CD4-positive, alpha-beta T cell treated with Interleukin-15 for 1 hour (primary cell): ENCODE measurements at regions not wholly inside any gene's neighbourhood (a gene's known extent, or its start where the extent isn't known, plus 50 kb on each side); places are given as distances from the start of the nearest gene placed in this dataset.
A peak's percentile ranks its signal among the peaks of the same experiment; 100 is the strongest.
"Not testable (repeated sequence)": the region's sequence is repeated elsewhere in the genome, so short reads cannot be mapped to it uniquely, and the experiment has no call there.

Source experiments
- DNase-seq: peaks from one replicate; pipeline ENCODE4 v3.0.0-alpha.2; 2020

DNA sequence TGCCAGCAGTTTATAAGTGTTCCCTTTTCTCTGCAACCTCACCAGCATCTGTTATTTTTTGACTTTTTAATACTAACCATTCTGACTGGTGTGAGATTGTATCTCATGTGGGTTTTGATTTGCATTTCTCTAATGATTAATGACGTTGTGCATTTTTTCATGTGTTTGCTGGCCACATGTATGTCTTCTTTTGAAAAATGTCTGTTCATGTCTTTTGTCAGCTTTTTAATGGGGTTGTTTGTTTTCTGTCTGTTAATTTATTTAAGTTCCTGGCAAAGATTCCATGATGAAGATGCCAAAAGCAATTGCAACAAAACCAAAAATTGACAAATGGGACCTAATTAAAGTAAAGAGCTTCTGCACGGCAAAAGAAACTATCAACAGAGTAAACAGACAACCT is 137.2 kb upstream of the JCAD start:
- not testable (repeated sequence) for DNase-seq

DNA sequence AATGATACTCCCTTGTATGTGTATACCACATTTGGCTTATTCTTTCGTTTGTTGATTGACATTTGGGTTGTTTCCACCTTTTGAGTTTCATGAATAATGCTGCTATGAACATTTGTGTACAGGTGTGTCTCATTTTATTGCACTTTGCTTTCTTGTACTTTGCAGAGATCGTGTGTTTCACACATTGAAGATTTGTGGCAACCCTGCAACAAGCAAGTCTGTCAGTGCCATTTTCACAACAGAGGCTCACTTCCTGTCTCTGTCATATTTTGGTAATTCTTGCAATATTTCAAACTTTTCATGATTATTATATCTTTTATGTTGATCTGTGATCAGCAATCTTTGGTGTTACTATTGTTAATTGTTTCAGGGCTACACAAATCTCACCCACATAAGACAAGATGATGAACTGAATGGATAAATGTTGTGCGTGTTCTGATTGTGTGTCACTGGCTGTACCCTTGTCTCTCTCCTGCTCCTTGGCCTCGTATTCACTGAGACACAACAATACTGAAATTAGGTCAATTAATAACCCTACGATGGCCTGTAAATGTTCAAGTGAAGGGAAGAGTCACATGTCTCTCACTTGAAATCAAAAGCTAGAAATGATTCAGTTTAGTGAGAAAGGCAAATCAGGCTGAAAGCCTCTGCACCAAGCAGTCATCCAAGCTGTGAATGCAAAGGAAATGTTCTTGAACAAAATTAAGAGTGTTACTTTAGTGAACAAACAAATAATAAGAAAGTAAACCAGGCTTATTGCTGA is 133.6 kb upstream of the JCAD start:
- no peak for DNase-seq

- DNase-seq: peak; percentile 24
These were observed 131.5 kb upstream of the JCAD start for GRCh38 chr10:30190577-30191552.

- no peak for DNase-seq
These were observed 129.8 kb upstream of the JCAD start for GRCh38 chr10:30189238-30189580.

DNA sequence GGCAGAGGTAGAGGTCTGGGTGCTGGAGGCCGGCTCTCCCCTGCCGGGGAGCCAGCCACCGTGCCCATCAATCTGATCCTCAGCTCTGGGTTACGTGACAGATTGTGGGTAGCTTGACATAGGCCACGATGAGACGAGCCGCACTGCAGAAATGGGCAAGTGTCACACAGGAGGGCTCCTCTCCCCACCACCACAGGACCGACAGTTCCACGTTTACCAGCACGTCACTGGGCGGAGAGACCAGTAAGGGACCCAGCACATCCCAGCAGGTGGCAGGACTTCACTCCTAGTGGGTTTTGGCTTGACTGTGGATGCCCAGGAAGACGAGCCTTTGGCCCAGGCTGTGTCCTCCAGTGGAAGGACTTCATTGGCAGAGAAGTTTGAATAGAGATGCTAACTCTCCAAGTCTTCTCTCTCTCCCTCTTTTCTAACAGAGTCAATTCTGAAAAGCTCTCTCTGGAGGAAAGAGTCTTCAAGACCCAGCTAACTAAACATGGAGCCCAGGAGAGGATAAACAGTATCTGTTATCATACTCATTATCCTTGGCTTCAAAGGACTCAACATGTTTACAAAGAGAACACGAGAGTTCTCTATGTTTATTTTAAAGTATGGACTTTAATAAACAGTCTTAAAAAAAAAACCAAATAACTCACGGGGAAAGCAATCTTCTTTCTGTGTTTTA is 129.3 kb upstream of the JCAD start:
- no peak for DNase-seq

DNA sequence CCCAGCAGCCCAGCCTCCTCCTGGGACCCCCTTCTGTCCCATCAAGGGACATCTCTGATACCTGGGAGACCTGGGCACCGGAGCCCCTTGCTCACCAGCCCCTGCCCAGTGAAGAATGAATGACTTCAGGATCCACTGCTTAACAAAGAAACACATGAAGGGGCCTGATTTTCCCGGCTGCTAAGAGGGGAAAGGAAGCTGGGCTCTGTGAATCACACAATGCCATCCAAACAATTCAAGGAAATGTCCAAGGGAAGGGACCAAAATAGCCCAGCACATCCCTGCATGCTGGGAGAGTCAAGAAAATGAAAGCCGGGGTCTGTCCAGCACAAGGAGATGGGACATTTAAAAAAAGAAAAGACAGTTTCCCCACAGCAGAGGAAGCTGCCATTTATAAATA is 128.7 kb upstream of the JCAD start:
- DNase-seq: no peak

DNA sequence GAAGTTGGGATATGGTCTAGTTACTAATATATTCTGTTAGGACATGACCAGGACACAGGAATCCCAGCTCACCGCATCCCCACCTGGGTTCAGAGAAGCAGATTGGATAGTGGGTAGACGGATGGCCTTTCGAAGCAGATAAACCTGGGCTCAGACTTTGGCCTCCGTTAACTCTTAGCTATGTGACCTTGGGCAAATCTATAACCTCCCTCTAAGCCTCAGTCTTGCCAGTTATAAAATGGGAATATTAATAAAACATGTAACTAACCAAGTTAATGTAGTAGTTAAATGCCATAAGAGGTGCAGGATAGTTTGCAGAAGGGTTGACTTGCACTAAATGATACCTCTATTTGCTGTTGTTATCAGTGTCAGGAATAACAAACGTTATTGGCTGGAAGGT is 127.6 kb upstream of the JCAD start:
- DNase-seq: no peak

DNA sequence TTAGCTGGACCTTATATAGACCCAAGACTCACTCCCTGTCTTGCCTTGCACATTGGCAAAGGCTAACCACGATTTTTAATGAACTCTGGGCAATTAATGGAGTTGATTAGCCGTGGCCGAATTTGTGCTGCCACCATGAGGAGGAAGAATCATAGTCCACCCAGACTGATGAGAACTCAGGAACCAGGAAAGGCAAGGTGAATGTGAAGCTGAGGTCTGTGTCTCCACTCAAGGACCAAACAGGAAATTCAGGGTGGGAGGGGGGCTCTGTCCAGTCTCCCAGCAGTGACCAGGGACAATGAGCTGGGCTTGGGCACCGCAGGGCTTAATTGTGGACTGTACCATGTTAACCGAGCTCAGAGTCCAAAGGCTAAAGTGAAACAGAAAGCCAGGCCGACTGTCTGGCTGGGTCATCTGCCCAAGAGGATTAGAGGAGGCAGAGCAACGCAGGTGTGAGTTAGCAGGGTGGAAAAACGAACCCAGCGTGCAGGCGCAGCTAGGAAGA is 127.0 kb upstream of the JCAD start:
- DNase-seq: no peak

GRCh38 chr10:30185916-30186315 is 126.5 kb upstream of the JCAD start:
- no peak for DNase-seq

GRCh38 chr10:30185341-30185740 is 126.0 kb upstream of the JCAD start:
- DNase-seq: no peak

DNA sequence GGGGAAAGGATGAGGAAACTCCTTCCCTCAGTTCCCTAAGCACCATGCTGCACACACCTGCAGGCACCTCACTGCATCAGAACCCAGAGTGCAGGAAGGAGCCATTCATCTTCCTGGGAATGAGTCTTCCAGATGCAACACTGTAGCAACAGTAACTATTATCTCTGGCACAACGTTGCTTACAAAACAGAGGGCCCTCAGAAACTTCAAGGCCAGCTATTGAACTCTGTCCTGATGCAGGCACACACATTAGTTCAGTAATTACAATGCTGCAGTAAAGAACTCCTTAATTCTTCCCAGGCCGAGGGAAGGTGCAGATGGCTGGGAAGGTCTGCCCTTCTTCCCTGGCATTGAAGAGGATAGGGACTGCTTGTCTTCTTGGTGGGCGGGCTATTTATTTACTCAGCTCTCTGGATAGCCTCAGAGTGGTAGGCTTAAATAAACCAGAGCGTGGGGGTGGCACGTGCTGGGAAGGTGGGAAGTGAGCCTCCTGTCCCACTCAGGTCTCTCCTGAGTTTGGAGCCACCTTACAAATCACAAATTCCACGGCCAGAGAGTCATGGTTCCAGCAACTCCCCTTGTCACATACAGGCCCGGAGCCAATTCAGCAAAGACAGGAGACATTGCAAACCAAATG is 125.1 kb upstream of the JCAD start:
- DNase-seq: no peak

DNA sequence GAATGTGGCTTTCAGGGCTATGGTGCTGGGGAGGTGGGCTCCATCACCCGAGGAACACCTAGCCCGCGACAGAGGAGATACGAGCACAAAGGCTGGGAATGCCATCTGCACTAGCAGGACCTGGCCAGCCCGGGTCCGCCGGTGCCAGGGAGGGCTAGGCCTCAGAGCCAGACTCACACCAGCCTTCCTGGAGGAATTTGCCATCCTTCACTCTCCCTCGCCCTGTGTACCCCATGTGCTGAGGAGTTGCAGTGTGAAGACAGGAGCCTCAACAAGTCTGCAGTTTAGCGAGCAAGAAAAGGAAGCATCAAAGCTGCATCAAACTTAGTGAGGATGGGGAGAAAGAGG is 123.6 kb upstream of the JCAD start:
- no peak for DNase-seq

- no peak for DNase-seq
These were observed 123.0 kb upstream of the JCAD start for GRCh38 chr10:30182191-30183054.

- DNase-seq: no peak
These were observed 119.1 kb upstream of the JCAD start for GRCh38 chr10:30178356-30178964.

GRCh38 chr10:30176776-30177533 is 117.6 kb upstream of the JCAD start:
- no peak for DNase-seq

- no peak for DNase-seq
These were observed 116.8 kb upstream of the JCAD start for GRCh38 chr10:30176182-30176581.

DNA sequence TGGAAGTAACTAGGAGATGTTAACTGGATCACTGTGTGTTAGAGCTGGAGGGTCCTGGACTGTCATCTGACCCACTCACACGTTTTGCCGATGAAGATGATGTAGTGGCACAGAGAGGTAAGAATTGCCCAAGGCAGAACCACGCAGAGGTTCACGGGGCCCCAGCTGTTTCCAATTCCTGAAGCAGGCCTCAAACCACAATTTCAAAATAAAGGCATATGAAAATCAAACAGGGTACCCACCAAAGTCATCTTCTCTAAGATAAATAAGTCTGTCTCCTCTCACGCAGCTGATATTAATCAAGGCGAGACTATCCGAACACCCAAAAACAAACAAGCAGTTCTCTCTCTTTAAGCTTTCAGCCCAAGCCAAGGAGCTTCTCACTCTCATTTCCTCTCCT is 113.3 kb upstream of the JCAD start:
- DNase-seq: no peak

DNA sequence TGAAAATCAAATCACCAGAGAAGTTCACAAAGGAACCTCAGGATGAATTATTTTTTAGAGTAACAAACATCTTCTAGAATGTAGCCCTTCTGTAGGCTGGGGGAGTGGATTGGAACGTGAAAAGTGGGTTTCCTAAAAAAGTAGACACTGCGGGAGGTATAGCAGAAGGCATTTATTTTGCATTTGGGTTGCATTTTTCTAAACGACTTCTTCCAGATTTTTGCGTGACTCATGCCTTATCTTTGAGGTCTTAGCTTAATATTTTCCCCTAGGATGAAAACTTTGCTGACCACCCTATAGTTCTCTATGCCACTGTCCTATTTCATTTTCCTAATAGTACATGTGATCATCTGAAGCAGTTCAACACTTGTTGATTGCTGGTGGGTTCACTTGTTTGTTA is 112.7 kb upstream of the JCAD start:
- no peak for DNase-seq

DNA sequence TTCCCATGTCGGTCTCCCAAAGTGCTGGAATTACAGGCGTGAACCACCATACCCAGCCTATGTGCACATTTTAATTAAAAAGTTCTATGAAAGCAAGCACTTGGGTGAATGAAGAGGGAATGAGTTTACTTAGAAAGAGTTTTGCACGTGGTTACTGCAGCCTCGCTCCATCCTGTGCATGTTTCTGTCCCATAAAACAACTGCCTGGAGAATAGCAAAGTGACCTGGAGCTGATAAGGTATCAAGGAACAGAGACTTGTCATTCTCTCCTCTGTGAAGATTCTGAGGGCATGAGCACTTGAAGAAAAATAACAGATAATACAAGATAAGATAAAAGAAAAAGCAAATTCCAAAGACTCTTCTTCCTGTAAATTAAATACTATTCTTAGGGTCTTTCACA is 112.2 kb upstream of the JCAD start:
- no peak for DNase-seq

DNA sequence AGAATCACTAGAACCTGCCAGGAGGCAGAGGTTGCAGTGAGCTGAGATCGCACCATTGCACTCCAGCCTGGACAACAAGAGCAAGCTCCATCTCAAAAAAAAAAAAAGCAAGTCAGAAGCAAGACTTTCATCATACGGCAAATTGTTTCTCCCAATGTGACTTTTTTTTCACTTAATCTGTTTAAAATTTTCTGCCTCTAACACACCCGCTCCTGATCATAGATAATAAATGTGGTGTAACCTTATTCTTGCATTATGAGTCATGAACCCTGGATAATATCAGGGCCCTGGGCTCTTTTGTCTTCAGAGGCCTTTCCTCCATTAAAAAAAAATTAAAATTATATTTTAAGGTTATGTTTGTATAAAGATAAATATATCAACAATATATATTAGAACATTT is 111.4 kb upstream of the JCAD start:
- DNase-seq: no peak

DNA sequence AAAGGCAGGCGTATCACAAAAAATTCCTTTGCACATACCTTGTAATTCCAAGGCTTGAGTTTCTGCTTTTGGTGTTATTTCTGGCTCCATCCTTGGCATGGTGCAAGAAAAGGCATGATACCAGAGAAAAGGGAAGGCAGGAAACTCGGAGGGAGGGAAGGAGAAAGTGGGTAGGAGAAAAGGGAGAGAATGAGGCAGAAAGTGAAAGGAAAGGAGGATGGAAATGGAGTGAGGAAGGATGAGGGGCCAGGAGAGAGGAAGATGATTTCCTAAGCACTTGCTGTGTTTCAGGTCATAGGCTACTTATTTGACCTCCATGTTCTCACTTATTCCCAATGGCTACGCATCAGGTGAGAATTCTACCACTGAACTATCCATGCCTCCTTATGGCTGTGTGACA is 110.8 kb upstream of the JCAD start:
- DNase-seq: no peak
